Heart right ventricle (tissue), 16 donors: ENCODE measurements at regions not wholly inside any gene's neighbourhood (a gene's known extent, or its start where the extent isn't known, plus 50 kb on each side); places are given as distances from the start of the nearest gene placed in this dataset.

Source experiments
- ATAC-seq, 8 donors: fragments of 200-7000 bp; cut with Tn5 transposase; one replicate each; pipeline ENCODE4 v1.9.1; 2020; ENCODE audit warnings: mild to moderate bottlenecking in 8 of 8, moderate library complexity in 8 of 8, moderate number of reproducible peaks in 1 of 8
- DNase-seq, 2 donors: peaks; one replicate each; pipeline ENCODE4 v3.0.0-alpha.2; 2020
- H3K27ac ChIP-seq, 10 donors: fragments of 200-600 bp; sonication (generic) in 2 of 10; one replicate each; pipeline versions ENCODE4 v1.5.0 to v1.8.0; 2020 to 2022; ENCODE audit warnings: mild to moderate bottlenecking in 3 of 10
- H3K27me3 ChIP-seq, 7 donors: fragments of 200-600 bp; one replicate each; pipeline ENCODE4 v1.8.0; 2021 to 2022; ENCODE audit warnings: mild to moderate bottlenecking in 2 of 7
- H3K36me3 ChIP-seq, 9 donors: fragments of 200-600 bp; sonication (generic) in 1 of 9; one replicate each; pipeline versions ENCODE4 v1.5.0 to v1.8.0; 2020 to 2022; ENCODE audit warnings: mild to moderate bottlenecking in 2 of 9
- H3K4me1 ChIP-seq, 9 donors: fragments of 200-600 bp; sonication (generic) in 1 of 9; one replicate each; pipeline versions ENCODE4 v1.5.0 to v1.8.0; 2020 to 2022; ENCODE audit warnings: mild to moderate bottlenecking in 4 of 9
- H3K4me3 ChIP-seq, 10 donors: fragments of 200-600 bp; sonication (generic) in 2 of 10; one replicate each; pipeline versions ENCODE4 v1.5.0 to v1.8.0; 2020 to 2022; ENCODE audit warnings: mild to moderate bottlenecking in 7 of 10, moderate library complexity in 2 of 10
- H3K9me3 ChIP-seq, 11 donors: fragments of 200-600 bp in 10 of 11; sonication (generic) in 2 of 11; one replicate each; pipeline versions ENCODE4 v1.5.0 to v1.8.0; 2013 to 2022; ENCODE audit warnings: mild to moderate bottlenecking in 2 of 11, control low read depth in 1 of 11, moderate library complexity in 1 of 11
- WGBS, 2 donors: extraction: QIAGEN DNeasy Blood & Tissue Kit; methylation state at CpG; one replicate each; pipeline ENCODE4 v1.1.7; 2013; ENCODE audit warnings: inconsistent platforms in 1 of 2; 5-methylcytosine and 5-hydroxymethylcytosine counted together
- intact Hi-C, 10 donors: fragments of 100-400 bp; cut with DNase I; formaldehyde crosslinking; loops; one replicate each; pipeline versions ENCODE4 v1.11.1 to v1.14.2; 2022
- TF ChIP-seq, protein P1 (sequence below), 9 donors: fragments of 200-600 bp; sonication (generic) in 2 of 9; IDR thresholded peaks; one replicate each; pipeline versions ENCODE4 v1.5.0 to v1.8.0; 2021 to 2022; ENCODE audit warnings: antibody characterized with exemption in 9 of 9, mild to moderate bottlenecking in 5 of 9, moderate library complexity in 1 of 9
- donor health status: Arrhythmogenic right ventricular cardiomyopathy.
- donor health status: ischemic (EF 13 %, LVEDD 7.1; RV severe dilation, severe dysfunction).
- donor health status: healthy with polysubstance abuse.
- donor health status: DM: no; HTN: yes; CAD: no.
- donor health status: DM: no; HTN: no; CAD: no.
- donor health status: ischemic (EF 25% LVEDD 6.9; RV normal size, moderate dysfunction).
- donor health status: ischemic (EF 25% LVEDD 5.7; RV mildly dilated, moderate dysfunction).
- donor health status: healthy.
- donor health status: DM: yes; HTN: yes; CAD: no.
- donor health status: Ischemic cardiomyopathy.
- donor health status: ischemic (EF 35%, LVEDD 5.7; RV mildly dilated, moderate dysfunction).
- donor health status: nonischemic (EF 11% LVEDD 7.7; RV severe dilation, severe dysfunction).
- donor health status: DM: yes; HTN: yes; CAD: no.
- donor health status: PGD.
- donor health status: ischemic (EF 29% LVEDD 5.4; RV normal size, mild dysfunction).
- donor health status: nonischemic (EF 23%, LVEDD 6.1; RV moderate dilation, normal function).

GRCh38 chr21:31459457-31459856 lies 115.4 kb upstream of the TIAM1 start:
- TF ChIP-seq, protein P1, sequence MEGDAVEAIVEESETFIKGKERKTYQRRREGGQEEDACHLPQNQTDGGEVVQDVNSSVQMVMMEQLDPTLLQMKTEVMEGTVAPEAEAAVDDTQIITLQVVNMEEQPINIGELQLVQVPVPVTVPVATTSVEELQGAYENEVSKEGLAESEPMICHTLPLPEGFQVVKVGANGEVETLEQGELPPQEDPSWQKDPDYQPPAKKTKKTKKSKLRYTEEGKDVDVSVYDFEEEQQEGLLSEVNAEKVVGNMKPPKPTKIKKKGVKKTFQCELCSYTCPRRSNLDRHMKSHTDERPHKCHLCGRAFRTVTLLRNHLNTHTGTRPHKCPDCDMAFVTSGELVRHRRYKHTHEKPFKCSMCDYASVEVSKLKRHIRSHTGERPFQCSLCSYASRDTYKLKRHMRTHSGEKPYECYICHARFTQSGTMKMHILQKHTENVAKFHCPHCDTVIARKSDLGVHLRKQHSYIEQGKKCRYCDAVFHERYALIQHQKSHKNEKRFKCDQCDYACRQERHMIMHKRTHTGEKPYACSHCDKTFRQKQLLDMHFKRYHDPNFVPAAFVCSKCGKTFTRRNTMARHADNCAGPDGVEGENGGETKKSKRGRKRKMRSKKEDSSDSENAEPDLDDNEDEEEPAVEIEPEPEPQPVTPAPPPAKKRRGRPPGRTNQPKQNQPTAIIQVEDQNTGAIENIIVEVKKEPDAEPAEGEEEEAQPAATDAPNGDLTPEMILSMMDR (IDR thresholded peaks at IDR 0.05) = no peak
- Histone ChIP-seq H3K27ac (no peak overlapping the region), H3K9me3 (no peaks in the 10 kb centered on the region), H3K36me3 (no peaks in the 10 kb centered on the region), H3K4me3 (no peak overlapping the region), H3K27me3 (no peaks in the 10 kb centered on the region), H3K4me1 (no peaks in the 10 kb centered on the region)
- intact Hi-C loops = loop anchor here in 1 of 10 donors (5.0 kb wide), 1 partner anchor 117 kb away; the partner anchor contains the start of gene TIAM1
- WGBS, 2 donors = 65 to 81% methylated on average over 3 of the region's 3 CpGs
- ATAC-seq (peak in 1 of 8 donors; percentile 35), DNase-seq (no peak)

DNA sequence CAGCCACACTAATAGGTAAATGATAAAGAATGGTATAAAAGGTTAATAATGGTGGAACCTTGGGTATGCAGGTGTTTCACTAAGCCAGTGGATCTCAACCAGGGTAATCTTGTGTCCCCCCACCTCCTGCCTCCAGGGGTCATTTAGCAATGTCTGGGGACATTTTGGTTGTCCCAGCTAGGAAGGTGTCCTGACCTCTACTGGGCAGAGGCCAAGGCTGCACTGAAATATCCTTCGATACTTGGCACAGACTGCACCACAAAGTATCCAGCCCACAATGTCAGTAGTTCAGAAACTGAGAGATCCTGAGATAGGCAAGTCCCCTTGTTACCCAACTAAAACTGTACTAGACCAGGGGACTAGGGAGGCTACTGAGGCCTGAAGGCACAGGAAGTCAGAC lies 113.6 kb upstream of the TIAM1 start:
- 82 to 88% methylated on average over 1 of the region's 1 CpG for WGBS, 2 donors
- H3K36me3 ChIP-seq = no peaks in the 10 kb centered on the region
- no peaks in the 10 kb centered on the region for H3K27me3 ChIP-seq
- no peak overlapping the region for H3K4me3 ChIP-seq
- intact Hi-C loops = loop anchor here in 1 of 10 donors (5.0 kb wide), 1 partner anchor 115 kb away; the partner anchor contains the start of gene TIAM1
- no peak overlapping the region for H3K27ac ChIP-seq
- ATAC-seq (no peak), DNase-seq (no peak)
- H3K4me1 ChIP-seq = no peaks in the 10 kb centered on the region
- H3K9me3 ChIP-seq = no peaks in the 10 kb centered on the region
- TF ChIP-seq, protein P1 (IDR thresholded peaks at IDR 0.05) = peak in 1 of 9 donors; percentile 11

- no peak overlapping the region for H3K27ac ChIP-seq
- ATAC-seq (no peak), DNase-seq (no peak)
- TF ChIP-seq, protein P1 (IDR thresholded peaks at IDR 0.05) = no peak
- intact Hi-C loops = loop anchor here in 1 of 10 donors (5.0 kb wide), 1 partner anchor 114 kb away; the partner anchor contains the start of gene TIAM1
- no peak overlapping the region for H3K4me3 ChIP-seq
- H3K9me3 ChIP-seq = no peaks in the 10 kb centered on the region
- 64 to 69% methylated on average over 6 of the region's 6 CpGs for WGBS, 2 donors
- H3K36me3 ChIP-seq = no peaks in the 10 kb centered on the region
- H3K4me1 ChIP-seq = no peaks in the 10 kb centered on the region
- H3K27me3 ChIP-seq = no peaks in the 10 kb centered on the region
Observed at GRCh38 chr21:31456201-31456600, 112.1 kb upstream of the TIAM1 start.

- no peak overlapping the region for H3K27ac ChIP-seq
- no peaks in the 10 kb centered on the region for H3K4me1 ChIP-seq
- WGBS, 2 donors = 62 to 66% methylated on average over 4 of the region's 4 CpGs
- DNase-seq = no peak
- no peaks in the 10 kb centered on the region for H3K9me3 ChIP-seq
- H3K4me3 ChIP-seq = no peak overlapping the region
- no peaks in the 10 kb centered on the region for H3K36me3 ChIP-seq
- intact Hi-C loops = loop anchor here in 1 of 10 donors (5.0 kb wide), 1 partner anchor 113 kb away; the partner anchor contains the start of gene TIAM1
- TF ChIP-seq, protein P1 (IDR thresholded peaks at IDR 0.05) = no peak
- no peaks in the 10 kb centered on the region for H3K27me3 ChIP-seq
- ATAC-seq = no peak
Observed at GRCh38 chr21:31455506-31455905, 111.4 kb upstream of the TIAM1 start.
